Activated CD8-positive, alpha-beta T cell treated with anti-CD3 and anti-CD28 coated beads for 36 hours (primary cell): ENCODE measurements at regions not wholly inside any gene's neighbourhood (a gene's known extent, or its start where the extent isn't known, plus 50 kb on each side); places are given as distances from the start of the nearest gene placed in this dataset.

ENCODE experiments used
- ATAC-seq: fragments of 200-7000 bp; cut with Tn5 transposase; one replicate; pipeline ENCODE4 v1.10.0; 2021; ENCODE audit warnings: mild to moderate bottlenecking, moderate library complexity
- CTCF ChIA-PET: fragments of 350-600 bp; sonication (Branson Sonifier 250); formaldehyde crosslinking; loops from one replicate; lab custom pipeline; 2021; ENCODE audit warnings: antibody characterized with exemption; lab: Charles Lee
- POLR2A ChIA-PET: fragments of 350-600 bp; sonication (Branson Sonifier 250); formaldehyde crosslinking; loops from one replicate; lab custom pipeline; 2021; ENCODE audit warnings: antibody characterized with exemption; lab: Charles Lee
- DNase-seq: peaks from one replicate; pipeline ENCODE4 v3.0.0-alpha.2; 2020
- H3K27ac Mint-ChIP-seq: one replicate; pipeline ENCODE4 v1.8.0; 2021; ENCODE audit warnings: mild to moderate bottlenecking, mixed read lengths
- H3K27me3 Mint-ChIP-seq: one replicate; pipeline ENCODE4 v1.8.0; 2021; ENCODE audit warnings: mixed read lengths
- H3K36me3 Mint-ChIP-seq: one replicate; pipeline ENCODE4 v1.8.0; 2021; ENCODE audit warnings: low read depth, mixed read lengths
- H3K4me1 Mint-ChIP-seq: one replicate; pipeline ENCODE4 v1.8.0; 2021; ENCODE audit warnings: low read depth, mixed read lengths
- H3K4me3 Mint-ChIP-seq: one replicate; pipeline ENCODE4 v1.8.0; 2021; ENCODE audit warnings: mild to moderate bottlenecking, moderate library complexity, mixed read lengths
- H3K9me3 Mint-ChIP-seq: one replicate; pipeline ENCODE4 v1.8.0; 2021; ENCODE audit warnings: mixed read lengths
- CTCF ChIP-seq: fragments of 200-600 bp; IDR thresholded peaks from one replicate; pipeline ENCODE4 v1.8.0; 2022; ENCODE audit warnings: antibody characterized with exemption, mild to moderate bottlenecking
- intact Hi-C: fragments of 100-400 bp; cut with micrococcal nuclease; formaldehyde crosslinking; loops from one replicate; pipeline ENCODE4 v1.10.0; 2022

GRCh38 chr3:124529826-124530571 is 200.3 kb upstream of the UMPS start:
- Mint-ChIP-seq H3K36me3 (no peaks in the 10 kb centered on the region), H3K4me3 (no peak overlapping the region), H3K9me3 (peaks cover 3% of the 10 kb centered on the region), H3K27ac (no peak overlapping the region), H3K4me1 (no peaks in the 10 kb centered on the region), H3K27me3 (peaks cover 10% of the 10 kb centered on the region)
- DNase-seq: no peak
- ChIA-PET CTCF (no interaction called here), POLR2A (interaction anchor here (0.6 kb wide), 1 partner anchor 16 kb away, joined by 3 read pairs; no protein-coding TSS in a partner anchor)
- no peak for ATAC-seq
- intact Hi-C loops: no loop called here
- TF ChIP-seq CTCF: no peak

DNA sequence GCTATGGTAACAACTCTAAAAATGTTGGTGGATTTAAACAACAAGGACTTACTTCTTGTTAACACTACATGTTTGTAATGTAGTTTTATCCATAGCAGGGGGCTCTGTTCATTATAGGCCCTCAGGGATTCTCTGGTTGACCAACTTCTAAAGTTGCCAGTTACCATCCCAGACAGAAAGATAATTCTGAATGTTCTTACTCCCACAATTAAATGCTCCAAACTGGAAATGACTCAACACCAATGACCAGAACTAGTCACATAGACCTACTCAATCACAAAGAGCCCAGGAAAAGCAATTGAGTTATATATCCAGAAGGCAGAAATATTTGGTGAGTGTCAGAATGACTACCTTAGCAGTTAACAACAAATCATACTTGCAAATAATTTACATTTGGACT is 199.3 kb upstream of the UMPS start:
- CTCF ChIA-PET: interaction anchor here (0.6 kb wide), 1 partner anchor 87 kb away, joined by 3 read pairs; no protein-coding TSS in a partner anchor
- no peaks in the 10 kb centered on the region for H3K9me3 Mint-ChIP-seq
- no peak for TF ChIP-seq CTCF

DNA sequence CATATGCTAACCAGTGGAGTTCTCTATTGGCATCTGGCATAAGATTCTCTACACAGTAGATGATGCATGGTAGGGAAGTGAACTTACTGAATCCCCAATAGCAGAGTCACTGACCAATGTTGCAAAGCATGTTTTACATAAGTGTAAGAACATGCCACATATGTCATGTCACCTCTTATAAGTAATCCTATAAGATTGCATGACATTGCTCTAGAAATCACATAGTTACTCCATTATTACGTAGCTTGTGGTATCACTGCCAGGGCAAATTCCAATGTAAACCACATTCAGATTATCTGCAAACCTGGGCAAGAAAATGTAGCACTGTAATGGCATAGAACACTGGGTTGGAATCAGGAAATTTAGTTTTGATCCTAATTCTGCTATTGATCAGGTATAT is 198.2 kb upstream of the UMPS start:
- intact Hi-C loops: no loop called here
- Mint-ChIP-seq H3K4me3 (no peak overlapping the region), H3K27me3 (peaks cover 9% of the 10 kb centered on the region), H3K4me1 (no peaks in the 10 kb centered on the region), H3K36me3 (no peaks in the 10 kb centered on the region), H3K27ac (no peak overlapping the region), H3K9me3 (no peaks in the 10 kb centered on the region)
- ATAC-seq (no peak), DNase-seq (no peak)
- CTCF ChIA-PET: interaction anchor here (1.8 kb wide), 1 partner anchor 18 kb away, joined by 8 read pairs; no protein-coding TSS in a partner anchor
- no peak for TF ChIP-seq CTCF
- POLR2A ChIA-PET: no interaction called here

More for the DNA sequence above, 199.3 kb upstream of the UMPS start:
- no peak for ATAC-seq
- Mint-ChIP-seq H3K4me1 (no peaks in the 10 kb centered on the region), H3K27me3 (peaks cover 10% of the 10 kb centered on the region), H3K36me3 (no peaks in the 10 kb centered on the region), H3K4me3 (no peak overlapping the region), H3K27ac (no peak overlapping the region)
- no peak for DNase-seq
- intact Hi-C loops: no loop called here
- POLR2A ChIA-PET: no interaction called here

GRCh38 chr3:124535306-124535705 is 194.9 kb upstream of the UMPS start:
- Mint-ChIP-seq H3K4me3 (no peak overlapping the region), H3K27me3 (peaks cover 3% of the 10 kb centered on the region), H3K36me3 (no peaks in the 10 kb centered on the region), H3K9me3 (no peaks in the 10 kb centered on the region), H3K27ac (no peak overlapping the region), H3K4me1 (no peaks in the 10 kb centered on the region)
- DNase-seq: no peak
- POLR2A ChIA-PET: no interaction called here
- intact Hi-C loops: no loop called here
- no peak for ATAC-seq
- no peak for TF ChIP-seq CTCF
- CTCF ChIA-PET: interaction anchor here (1.0 kb wide), 1 partner anchor 24 kb away, joined by 4 read pairs; no protein-coding TSS in a partner anchor

DNA sequence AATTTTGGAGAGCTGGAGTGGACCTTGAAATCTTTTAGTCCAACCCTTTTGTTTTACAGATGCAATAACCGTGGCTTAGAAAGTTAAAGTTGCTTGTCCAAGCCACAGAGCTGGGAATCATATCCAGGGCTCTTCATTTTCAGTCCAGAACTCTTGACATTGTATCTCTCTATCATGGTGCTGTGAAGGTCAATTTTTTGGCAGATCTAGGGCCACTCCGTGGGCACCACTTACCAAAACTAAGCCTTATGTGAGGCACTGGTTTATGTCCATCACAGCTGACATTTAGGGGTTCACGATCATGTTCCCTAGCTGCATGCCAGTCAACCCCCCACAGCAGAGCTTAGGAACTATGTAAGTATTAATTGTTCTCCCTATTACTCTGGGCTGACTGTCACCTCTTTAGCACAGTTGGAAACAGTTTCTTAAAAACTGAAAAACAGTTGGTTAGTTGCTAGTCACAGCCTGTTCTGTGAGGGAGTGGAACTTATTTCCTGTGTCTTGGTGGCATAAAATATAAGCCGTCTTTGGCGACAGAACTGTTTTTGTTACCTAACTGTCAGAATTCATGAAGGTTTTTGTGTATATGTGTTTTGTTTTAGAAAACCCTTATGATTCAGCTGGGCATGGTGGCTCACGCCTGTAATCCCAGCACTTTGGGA is 189.6 kb upstream of the UMPS start:
- no peak for TF ChIP-seq CTCF
- Mint-ChIP-seq H3K4me3 (no peak overlapping the region), H3K27ac (no peak overlapping the region), H3K27me3 (peaks cover 3% of the 10 kb centered on the region), H3K4me1 (no peaks in the 10 kb centered on the region), H3K36me3 (no peaks in the 10 kb centered on the region), H3K9me3 (no peaks in the 10 kb centered on the region)
- ATAC-seq (no peak), DNase-seq (no peak)
- intact Hi-C loops: no loop called here
- ChIA-PET CTCF (interaction anchor here (1.0 to 1.4 kb wide), 2 partner anchors 9 to 20 kb away, joined by 5 to 6 read pairs; no protein-coding TSS in a partner anchor), POLR2A (no interaction called here)
